GM23338 (cell line): ENCODE measurements at regions not wholly inside any gene's neighbourhood (a gene's known extent, or its start where the extent isn't known, plus 50 kb on each side); places are given as distances from the start of the nearest gene placed in this dataset.

ENCODE experiments used
- ATAC-seq: fragments of 200-7000 bp; cut with Tn5 transposase; 3 replicates; pipeline ENCODE4 v1.9.1; 2020
- DNase-seq: peaks from one replicate; pipeline ENCODE4 v3.0.0-alpha.2; 2015; ENCODE audit warnings: low spot score
- H2AFZ ChIP-seq: fragments of 200-600 bp; sonication (generic); 2 replicates; pipeline ENCODE4 v1.8.0; 2016; ENCODE audit warnings: antibody characterized with exemption, mild to moderate bottlenecking, moderate library complexity
- H3F3A ChIP-seq: fragments of 200-600 bp; sonication (generic); replicated peaks from 2 replicates; pipeline ENCODE4 v1.8.0; 2017; ENCODE audit warnings: antibody characterized with exemption, mixed run types, low read depth
- H3K27ac ChIP-seq: fragments of 200-600 bp; sonication (generic); 2 replicates; pipeline ENCODE4 v1.6.1; 2016; ENCODE audit warnings: low read depth
- H3K27me3 ChIP-seq: fragments of 200-600 bp; sonication (generic); 2 replicates; pipeline ENCODE4 v1.8.0; 2016; ENCODE audit warnings: mild to moderate bottlenecking, mixed run types, moderate library complexity; ENCODE audit not compliant: insufficient read depth
- H3K36me3 ChIP-seq: fragments of 200-600 bp; sonication (generic); 2 replicates; pipeline ENCODE4 v1.8.0; 2016; ENCODE audit warnings: mild to moderate bottlenecking; ENCODE audit not compliant: insufficient read depth
- H3K4me1 ChIP-seq: fragments of 200-600 bp; sonication (generic); 2 replicates; pipeline ENCODE4 v1.8.0; 2016; ENCODE audit warnings: mild to moderate bottlenecking, moderate library complexity; ENCODE audit not compliant: insufficient read depth
- H3K4me2 ChIP-seq: fragments of 200-600 bp; sonication (generic); 2 replicates; pipeline ENCODE4 v1.7.1; 2017; ENCODE audit warnings: mixed run types
- H3K4me3 ChIP-seq: fragments of 200-600 bp; sonication (generic); 2 replicates; pipeline ENCODE4 v1.6.1; 2016; ENCODE audit warnings: mixed run types
- H3K79me2 ChIP-seq: fragments of 200-600 bp; sonication (generic); replicated peaks from 2 replicates; pipeline ENCODE4 v1.8.0; 2017; ENCODE audit warnings: mild to moderate bottlenecking; ENCODE audit not compliant: insufficient read depth
- H3K9me2 ChIP-seq: fragments of 200-600 bp; sonication (generic); 2 replicates; pipeline ENCODE4 v1.8.0; 2017; ENCODE audit not compliant: insufficient read depth
- H4K20me1 ChIP-seq: fragments of 200-600 bp; sonication (generic); replicated peaks from 2 replicates; pipeline ENCODE4 v1.8.0; 2017; ENCODE audit warnings: mild to moderate bottlenecking; ENCODE audit not compliant: insufficient read depth
- H3K27ac Mint-ChIP-seq: 2 replicates; pipeline ENCODE4 v1.8.0; 2020; ENCODE audit warnings: inconsistent platforms, mild to moderate bottlenecking, moderate library complexity, mixed read lengths
- H3K27me3 Mint-ChIP-seq: 3 replicates; pipeline ENCODE4 v1.8.0; 2022; ENCODE audit warnings: low read depth, mild to moderate bottlenecking, moderate library complexity, mixed read lengths, inconsistent platforms; ENCODE audit not compliant: insufficient read depth, poor library complexity
- H3K36me3 Mint-ChIP-seq: 3 replicates; pipeline ENCODE4 v1.8.0; 2021; ENCODE audit warnings: low read depth, mild to moderate bottlenecking, inconsistent platforms, moderate library complexity, mixed read lengths
- H3K4me1 Mint-ChIP-seq: 3 replicates; pipeline ENCODE4 v1.8.0; 2020; ENCODE audit warnings: mild to moderate bottlenecking, inconsistent platforms, mixed read lengths
- H3K4me3 Mint-ChIP-seq: 3 replicates; pipeline ENCODE4 v1.8.0; 2021; ENCODE audit warnings: moderate library complexity, mild to moderate bottlenecking, inconsistent platforms, mixed read lengths
- H3K9me3 Mint-ChIP-seq: 3 replicates; pipeline ENCODE4 v1.8.0; 2020; ENCODE audit warnings: moderate library complexity, mild to moderate bottlenecking, inconsistent platforms, mixed read lengths
- CTCF ChIP-seq, 2 experiments: fragments of 200-600 bp in 1 of 2; sonication (generic) in 1 of 2; conservative IDR thresholded peaks; 2 replicates each; pipeline versions ENCODE4 v1.5.1 to v1.6.1; 2016 to 2017; ENCODE audit warnings: antibody characterized with exemption in 2 of 2, low read depth in 2 of 2, mild to moderate bottlenecking in 2 of 2, moderate library complexity in 1 of 2
- JUNB ChIP-seq: IDR thresholded peaks from one replicate; pipeline ENCODE4 v1.6.1; 2016; ENCODE audit warnings: antibody characterized with exemption; ENCODE audit not compliant: unreplicated experiment
- TF ChIP-seq, protein P1 (sequence below): fragments of 250-450 bp; sonication (Bioruptor Pico); IDR thresholded peaks from 2 replicates; pipeline ENCODE4 v1.5.0; 2020; ENCODE audit warnings: mild to moderate bottlenecking, moderate library complexity

DNA sequence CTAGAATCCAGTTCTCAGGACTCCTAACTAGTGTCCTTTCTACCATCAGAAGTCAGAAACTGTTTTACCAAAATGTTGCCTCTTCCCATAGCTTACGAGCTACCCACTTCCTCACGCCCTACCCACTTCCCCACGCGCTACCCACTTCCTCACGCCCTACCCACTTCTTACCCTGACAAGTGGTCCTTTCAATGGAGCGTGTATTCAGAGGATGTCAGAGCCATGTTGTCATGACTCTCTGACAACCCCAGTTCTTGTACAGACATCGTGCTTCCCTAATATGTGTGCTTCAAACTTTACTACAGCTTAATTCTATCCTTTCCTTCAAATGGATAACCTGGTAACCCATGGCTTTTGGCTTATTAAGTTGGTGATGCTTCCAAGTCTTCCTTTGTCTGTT, 84.8 kb upstream of the PHF14 start (continued):
- TF ChIP-seq, protein P1, sequence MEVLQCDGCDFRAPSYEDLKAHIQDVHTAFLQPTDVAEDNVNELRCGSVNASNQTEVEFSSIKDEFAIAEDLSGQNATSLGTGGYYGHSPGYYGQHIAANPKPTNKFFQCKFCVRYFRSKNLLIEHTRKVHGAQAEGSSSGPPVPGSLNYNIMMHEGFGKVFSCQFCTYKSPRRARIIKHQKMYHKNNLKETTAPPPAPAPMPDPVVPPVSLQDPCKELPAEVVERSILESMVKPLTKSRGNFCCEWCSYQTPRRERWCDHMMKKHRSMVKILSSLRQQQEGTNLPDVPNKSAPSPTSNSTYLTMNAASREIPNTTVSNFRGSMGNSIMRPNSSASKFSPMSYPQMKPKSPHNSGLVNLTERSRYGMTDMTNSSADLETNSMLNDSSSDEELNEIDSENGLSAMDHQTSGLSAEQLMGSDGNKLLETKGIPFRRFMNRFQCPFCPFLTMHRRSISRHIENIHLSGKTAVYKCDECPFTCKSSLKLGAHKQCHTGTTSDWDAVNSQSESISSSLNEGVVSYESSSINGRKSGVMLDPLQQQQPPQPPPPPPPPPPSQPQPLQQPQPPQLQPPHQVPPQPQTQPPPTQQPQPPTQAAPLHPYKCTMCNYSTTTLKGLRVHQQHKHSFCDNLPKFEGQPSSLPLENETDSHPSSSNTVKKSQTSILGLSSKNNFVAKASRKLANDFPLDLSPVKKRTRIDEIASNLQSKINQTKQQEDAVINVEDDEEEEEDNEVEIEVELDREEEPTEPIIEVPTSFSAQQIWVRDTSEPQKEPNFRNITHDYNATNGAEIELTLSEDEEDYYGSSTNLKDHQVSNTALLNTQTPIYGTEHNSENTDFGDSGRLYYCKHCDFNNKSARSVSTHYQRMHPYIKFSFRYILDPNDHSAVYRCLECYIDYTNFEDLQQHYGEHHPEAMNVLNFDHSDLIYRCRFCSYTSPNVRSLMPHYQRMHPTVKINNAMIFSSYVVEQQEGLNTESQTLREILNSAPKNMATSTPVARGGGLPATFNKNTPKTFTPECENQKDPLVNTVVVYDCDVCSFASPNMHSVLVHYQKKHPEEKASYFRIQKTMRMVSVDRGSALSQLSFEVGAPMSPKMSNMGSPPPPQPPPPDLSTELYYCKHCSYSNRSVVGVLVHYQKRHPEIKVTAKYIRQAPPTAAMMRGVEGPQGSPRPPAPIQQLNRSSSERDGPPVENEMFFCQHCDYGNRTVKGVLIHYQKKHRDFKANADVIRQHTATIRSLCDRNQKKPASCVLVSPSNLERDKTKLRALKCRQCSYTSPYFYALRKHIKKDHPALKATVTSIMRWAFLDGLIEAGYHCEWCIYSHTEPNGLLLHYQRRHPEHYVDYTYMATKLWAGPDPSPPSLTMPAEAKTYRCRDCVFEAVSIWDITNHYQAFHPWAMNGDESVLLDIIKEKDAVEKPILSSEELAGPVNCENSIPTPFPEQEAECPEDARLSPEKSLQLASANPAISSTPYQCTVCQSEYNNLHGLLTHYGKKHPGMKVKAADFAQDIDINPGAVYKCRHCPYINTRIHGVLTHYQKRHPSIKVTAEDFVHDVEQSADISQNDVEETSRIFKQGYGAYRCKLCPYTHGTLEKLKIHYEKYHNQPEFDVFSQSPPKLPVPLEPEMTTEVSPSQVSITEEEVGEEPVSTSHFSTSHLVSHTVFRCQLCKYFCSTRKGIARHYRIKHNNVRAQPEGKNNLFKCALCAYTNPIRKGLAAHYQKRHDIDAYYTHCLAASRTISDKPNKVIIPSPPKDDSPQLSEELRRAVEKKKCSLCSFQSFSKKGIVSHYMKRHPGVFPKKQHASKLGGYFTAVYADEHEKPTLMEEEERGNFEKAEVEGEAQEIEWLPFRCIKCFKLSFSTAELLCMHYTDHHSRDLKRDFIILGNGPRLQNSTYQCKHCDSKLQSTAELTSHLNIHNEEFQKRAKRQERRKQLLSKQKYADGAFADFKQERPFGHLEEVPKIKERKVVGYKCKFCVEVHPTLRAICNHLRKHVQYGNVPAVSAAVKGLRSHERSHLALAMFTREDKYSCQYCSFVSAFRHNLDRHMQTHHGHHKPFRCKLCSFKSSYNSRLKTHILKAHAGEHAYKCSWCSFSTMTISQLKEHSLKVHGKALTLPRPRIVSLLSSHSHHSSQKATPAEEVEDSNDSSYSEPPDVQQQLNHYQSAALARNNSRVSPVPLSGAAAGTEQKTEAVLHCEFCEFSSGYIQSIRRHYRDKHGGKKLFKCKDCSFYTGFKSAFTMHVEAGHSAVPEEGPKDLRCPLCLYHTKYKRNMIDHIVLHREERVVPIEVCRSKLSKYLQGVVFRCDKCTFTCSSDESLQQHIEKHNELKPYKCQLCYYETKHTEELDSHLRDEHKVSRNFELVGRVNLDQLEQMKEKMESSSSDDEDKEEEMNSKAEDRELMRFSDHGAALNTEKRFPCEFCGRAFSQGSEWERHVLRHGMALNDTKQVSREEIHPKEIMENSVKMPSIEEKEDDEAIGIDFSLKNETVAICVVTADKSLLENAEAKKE, result no peak

GRCh38 chr7:10889266-10889898, 84.3 kb upstream of the PHF14 start:
- Mint-ChIP-seq H3K4me1 (0 out of 3 replicates have a peak, but pooled peaks cover 5% of the 10 kb centered on the region), H3K36me3 (no peaks in the 10 kb centered on the region), H3K27ac (no peak overlapping the region), H3K27me3 (peaks cover 2% of the 10 kb centered on the region), H3K9me3 (no peaks in the 10 kb centered on the region), H3K4me3 (no peak overlapping the region)
- peak; percentile 92 to 95 for TF ChIP-seq CTCF (conservative IDR thresholded peaks at IDR 0.05; ENCODE audit: low read depth in 2 of 2)
- no peak for TF ChIP-seq JUNB
- Histone ChIP-seq H4K20me1 (no peaks in the 10 kb centered on the region), H3K4me2 (no peak overlapping the region), H2AFZ (peak overlapping the region; percentile 14; the same call in 1 of the 2 replicates), H3K9me2 (no peaks in the 10 kb centered on the region), H3K79me2 (no peaks in the 10 kb centered on the region), H3K27me3 (no peaks in the 10 kb centered on the region), H3K27ac (no peak overlapping the region), H3F3A (no peaks in the 10 kb centered on the region), H3K36me3 (no peaks in the 10 kb centered on the region), H3K4me3 (no peak overlapping the region), H3K4me1 (no peaks in the 10 kb centered on the region)
- ATAC-seq (peak; percentile 91), DNase-seq (peak; percentile 77)
